22Rv1 (cell line): ENCODE measurements at regions not wholly inside any gene's neighbourhood (a gene's known extent, or its start where the extent isn't known, plus 50 kb on each side); places are given as distances from the start of the nearest gene placed in this dataset.

Experiments
- ZFX ChIP-seq: fragments of 450-650 bp; IDR thresholded peaks from 2 replicates; pipeline ENCODE4 v1.6.1; 2017; ENCODE audit warnings: antibody characterized with exemption, borderline replicate concordance
- TF ChIP-seq, protein P1 (sequence below): fragments of 450-650 bp; IDR thresholded peaks from 2 replicates; pipeline ENCODE4 v1.5.1; 2017; ENCODE audit warnings: mild to moderate bottlenecking

DNA sequence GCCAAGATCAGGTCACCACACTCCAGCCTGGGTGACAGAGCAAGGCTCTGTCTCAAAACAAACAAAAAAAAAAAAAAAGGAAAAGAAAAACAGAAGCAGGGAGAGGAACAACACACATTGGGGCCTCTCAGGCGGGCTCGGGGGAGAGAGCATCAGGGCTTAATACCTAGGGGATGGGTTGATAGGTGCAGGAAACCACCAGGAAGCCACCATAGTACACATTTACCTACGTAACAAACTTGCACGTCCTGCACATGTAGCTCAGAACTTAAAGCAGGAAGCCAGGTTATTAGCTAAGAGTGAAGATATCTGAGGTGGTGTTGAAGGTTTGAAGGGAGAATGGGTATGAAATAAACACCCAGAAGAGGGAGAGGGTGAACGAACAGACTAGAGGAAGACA is 81.0 kb upstream of the PMAIP1 start:
- TF ChIP-seq, protein P1, sequence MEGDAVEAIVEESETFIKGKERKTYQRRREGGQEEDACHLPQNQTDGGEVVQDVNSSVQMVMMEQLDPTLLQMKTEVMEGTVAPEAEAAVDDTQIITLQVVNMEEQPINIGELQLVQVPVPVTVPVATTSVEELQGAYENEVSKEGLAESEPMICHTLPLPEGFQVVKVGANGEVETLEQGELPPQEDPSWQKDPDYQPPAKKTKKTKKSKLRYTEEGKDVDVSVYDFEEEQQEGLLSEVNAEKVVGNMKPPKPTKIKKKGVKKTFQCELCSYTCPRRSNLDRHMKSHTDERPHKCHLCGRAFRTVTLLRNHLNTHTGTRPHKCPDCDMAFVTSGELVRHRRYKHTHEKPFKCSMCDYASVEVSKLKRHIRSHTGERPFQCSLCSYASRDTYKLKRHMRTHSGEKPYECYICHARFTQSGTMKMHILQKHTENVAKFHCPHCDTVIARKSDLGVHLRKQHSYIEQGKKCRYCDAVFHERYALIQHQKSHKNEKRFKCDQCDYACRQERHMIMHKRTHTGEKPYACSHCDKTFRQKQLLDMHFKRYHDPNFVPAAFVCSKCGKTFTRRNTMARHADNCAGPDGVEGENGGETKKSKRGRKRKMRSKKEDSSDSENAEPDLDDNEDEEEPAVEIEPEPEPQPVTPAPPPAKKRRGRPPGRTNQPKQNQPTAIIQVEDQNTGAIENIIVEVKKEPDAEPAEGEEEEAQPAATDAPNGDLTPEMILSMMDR: no peak
- no peak for TF ChIP-seq ZFX
